Immature natural killer cell (primary cell): ENCODE measurements at regions not wholly inside any gene's neighbourhood (a gene's known extent, or its start where the extent isn't known, plus 50 kb on each side); places are given as distances from the start of the nearest gene placed in this dataset.

Experiments
- DNase-seq, 3 donors: peaks; one replicate each; pipeline ENCODE4 v3.0.0; 2022; ENCODE audit warnings: mixed read lengths in 1 of 3
- H3K27ac Mint-ChIP-seq, 6 donors: one replicate each; pipeline ENCODE4 v1.8.0; 2020; ENCODE audit warnings: mixed read lengths in 6 of 6, mild to moderate bottlenecking in 5 of 6, inconsistent platforms in 4 of 6, moderate library complexity in 3 of 6
- H3K27me3 Mint-ChIP-seq, 3 donors: one replicate each; pipeline ENCODE4 v1.8.0; 2020 to 2021; ENCODE audit warnings: low read depth in 3 of 3, mild to moderate bottlenecking in 3 of 3, mixed read lengths in 3 of 3, moderate library complexity in 3 of 3, inconsistent platforms in 1 of 3
- H3K36me3 Mint-ChIP-seq, 3 donors: one replicate each; pipeline ENCODE4 v1.8.0; 2020; ENCODE audit warnings: mixed read lengths in 3 of 3, inconsistent platforms in 2 of 3, mild to moderate bottlenecking in 2 of 3
- H3K4me1 Mint-ChIP-seq, 2 donors: one replicate each; pipeline ENCODE4 v1.8.0; 2020; ENCODE audit warnings: inconsistent platforms in 2 of 2, mild to moderate bottlenecking in 2 of 2, mixed read lengths in 2 of 2, moderate library complexity in 1 of 2
- H3K4me3 Mint-ChIP-seq, 5 donors: one replicate each; pipeline ENCODE4 v1.8.0; 2020; ENCODE audit warnings: mild to moderate bottlenecking in 5 of 5, mixed read lengths in 5 of 5, inconsistent platforms in 3 of 5, moderate library complexity in 3 of 5
- H3K9me3 Mint-ChIP-seq, 6 donors: one replicate each; pipeline ENCODE4 v1.8.0; 2020; ENCODE audit warnings: mild to moderate bottlenecking in 6 of 6, mixed read lengths in 6 of 6, inconsistent platforms in 4 of 6, moderate library complexity in 3 of 6

DNA sequence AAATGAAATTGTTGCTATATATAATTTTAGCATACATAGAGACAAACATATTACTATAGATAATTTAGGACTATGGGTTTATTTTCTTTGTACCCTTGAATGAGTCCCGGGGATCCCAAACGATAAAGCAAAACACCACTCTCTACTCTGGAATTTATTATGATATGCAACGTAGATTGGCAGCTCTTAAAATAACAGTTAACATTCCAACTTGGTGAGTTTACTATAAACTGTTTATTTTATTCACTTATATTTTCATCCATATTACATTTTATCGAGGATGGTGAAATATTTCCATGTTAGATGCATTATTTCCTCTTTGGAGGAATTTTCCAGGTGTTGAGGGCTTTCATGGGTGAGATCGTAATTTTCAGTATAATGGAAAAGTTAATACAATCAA is 138.7 kb upstream of the DGKB start:
- Mint-ChIP-seq H3K4me1 (no peaks in the 10 kb centered on the region), H3K9me3 (peaks cover 0 to 29% (median 18%) of the 10 kb centered on the region in 6 donors), H3K27ac (no peak overlapping the region), H3K27me3 (peaks cover 0 to 2% (median 0%) of the 10 kb centered on the region in 3 donors), H3K4me3 (no peak overlapping the region), H3K36me3 (no peaks in the 10 kb centered on the region)
- no peak for DNase-seq

- Mint-ChIP-seq H3K27me3 (no peaks in the 10 kb centered on the region), H3K36me3 (no peaks in the 10 kb centered on the region), H3K4me1 (no peaks in the 10 kb centered on the region), H3K9me3 (peaks cover 0 to 23% (median 16%) of the 10 kb centered on the region in 6 donors), H3K4me3 (no peak overlapping the region), H3K27ac (no peak overlapping the region)
- no peak for DNase-seq
Observed at GRCh38 chr7:15035814-15036213, 133.3 kb upstream of the DGKB start.

DNA sequence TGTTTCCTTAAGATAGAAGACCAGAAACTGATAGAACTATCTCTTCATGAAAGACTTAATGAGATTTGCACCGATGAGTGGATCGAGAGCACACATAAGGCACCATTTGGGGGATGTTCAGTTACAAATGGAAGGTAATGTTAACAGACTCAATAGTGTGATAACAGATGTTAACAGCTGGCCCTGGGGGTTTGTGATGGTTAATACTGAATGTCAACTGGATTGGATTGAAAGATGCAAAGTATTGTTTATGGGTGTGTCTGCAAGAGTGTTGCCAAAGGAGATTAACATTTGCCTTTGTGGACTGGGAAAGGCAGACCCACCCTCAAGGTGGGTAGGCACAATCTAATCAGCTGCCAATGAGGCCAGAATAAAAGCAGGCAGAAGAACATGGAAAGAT is 130.5 kb upstream of the DGKB start:
- DNase-seq: no peak
- Mint-ChIP-seq H3K36me3 (no peaks in the 10 kb centered on the region), H3K27ac (no peak overlapping the region), H3K4me3 (no peak overlapping the region), H3K9me3 (peaks cover 0 to 17% (median 10%) of the 10 kb centered on the region in 6 donors), H3K27me3 (no peaks in the 10 kb centered on the region), H3K4me1 (no peaks in the 10 kb centered on the region)

GRCh38 chr7:15018981-15019380 is 116.4 kb upstream of the DGKB start:
- no peak for DNase-seq
- Mint-ChIP-seq H3K36me3 (no peaks in the 10 kb centered on the region), H3K4me3 (no peak overlapping the region), H3K27me3 (peaks cover 0 to 3% (median 0%) of the 10 kb centered on the region in 3 donors), H3K4me1 (no peaks in the 10 kb centered on the region), H3K27ac (no peak overlapping the region), H3K9me3 (peaks cover 0 to 10% (median 3%) of the 10 kb centered on the region in 6 donors)

- no peak for DNase-seq
- H3K9me3 Mint-ChIP-seq: peaks cover 0 to 10% (median 3%) of the 10 kb centered on the region in 6 donors
- H3K4me1 Mint-ChIP-seq: no peaks in the 10 kb centered on the region
- H3K27me3 Mint-ChIP-seq: peaks cover 0 to 3% (median 0%) of the 10 kb centered on the region in 3 donors
- no peak overlapping the region for H3K4me3 Mint-ChIP-seq
- H3K27ac Mint-ChIP-seq: no peak overlapping the region
- no peaks in the 10 kb centered on the region for H3K36me3 Mint-ChIP-seq
Observed at GRCh38 chr7:15016766-15017165, 114.2 kb upstream of the DGKB start.

- H3K4me1 Mint-ChIP-seq: no peaks in the 10 kb centered on the region
- no peaks in the 10 kb centered on the region for H3K36me3 Mint-ChIP-seq
- H3K27ac Mint-ChIP-seq: no peak overlapping the region
- H3K4me3 Mint-ChIP-seq: no peak overlapping the region
- DNase-seq: no peak
- H3K27me3 Mint-ChIP-seq: peaks cover 0 to 3% (median 0%) of the 10 kb centered on the region in 3 donors
- peaks cover 0 to 11% (median 5%) of the 10 kb centered on the region in 6 donors for H3K9me3 Mint-ChIP-seq
Observed at GRCh38 chr7:15016315-15016667, 113.7 kb upstream of the DGKB start.

GRCh38 chr7:15015545-15016314 is 113.2 kb upstream of the DGKB start:
- Mint-ChIP-seq H3K4me1 (no peaks in the 10 kb centered on the region), H3K4me3 (no peak overlapping the region), H3K9me3 (peaks cover 0 to 11% (median 4%) of the 10 kb centered on the region in 6 donors), H3K27me3 (peaks cover 0 to 2% (median 0%) of the 10 kb centered on the region in 3 donors), H3K36me3 (no peaks in the 10 kb centered on the region), H3K27ac (no peak overlapping the region)
- no peak for DNase-seq

- Mint-ChIP-seq H3K27ac (no peak overlapping the region), H3K27me3 (no peaks in the 10 kb centered on the region), H3K4me1 (no peaks in the 10 kb centered on the region), H3K4me3 (no peak overlapping the region), H3K36me3 (no peaks in the 10 kb centered on the region), H3K9me3 (peaks cover 0 to 9% (median 4%) of the 10 kb centered on the region in 6 donors)
- DNase-seq: no peak
Observed at GRCh38 chr7:15012135-15012534, 109.6 kb upstream of the DGKB start.

DNA sequence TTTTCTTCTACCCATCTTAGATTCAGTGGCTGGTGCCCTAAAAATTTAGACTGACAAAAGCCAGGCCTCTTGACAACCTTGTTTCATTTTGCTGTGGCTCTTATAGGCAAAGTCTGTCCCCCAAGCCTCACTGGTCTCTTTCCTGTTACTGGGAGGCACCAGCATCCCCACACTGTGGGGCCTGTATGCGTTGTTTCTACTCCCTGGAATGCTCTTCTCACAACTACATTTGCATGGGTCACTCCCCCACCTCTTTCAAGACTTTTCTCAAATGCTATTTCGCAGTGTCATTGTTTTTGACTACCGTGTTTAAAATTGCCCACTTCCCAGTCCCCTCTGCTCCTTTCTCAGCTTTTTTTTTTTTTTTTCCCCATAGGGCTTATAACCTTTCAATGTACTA is 108.7 kb upstream of the DGKB start:
- no peak for DNase-seq
- no peak overlapping the region for H3K27ac Mint-ChIP-seq
- H3K27me3 Mint-ChIP-seq: peaks cover 0 to 2% (median 0%) of the 10 kb centered on the region in 3 donors

DNA sequence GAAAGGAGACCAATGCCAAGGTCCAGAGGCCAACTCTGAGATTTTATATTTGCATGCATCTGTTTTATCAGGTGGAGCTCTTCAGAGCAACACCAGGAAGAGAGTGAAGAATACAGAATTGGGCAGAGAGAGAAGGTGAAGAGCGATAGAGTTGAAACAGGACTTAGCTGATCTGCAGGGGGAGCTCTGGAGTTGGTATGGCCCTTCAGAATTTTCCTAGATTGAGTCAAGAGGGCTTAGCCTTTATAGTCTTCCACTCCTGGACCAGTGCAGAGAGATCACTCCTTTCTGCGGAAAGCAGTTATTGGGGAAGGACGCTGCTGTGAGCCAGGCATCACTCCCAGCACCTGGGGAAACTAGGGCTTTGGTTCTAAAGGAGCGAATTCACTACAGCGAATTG is 105.0 kb upstream of the DGKB start:
- H3K4me3 Mint-ChIP-seq: no peak overlapping the region
- H3K36me3 Mint-ChIP-seq: no peaks in the 10 kb centered on the region
- no peaks in the 10 kb centered on the region for H3K4me1 Mint-ChIP-seq
- no peak overlapping the region for H3K27ac Mint-ChIP-seq
- DNase-seq: no peak
- H3K27me3 Mint-ChIP-seq: peaks cover 0 to 2% (median 2%) of the 10 kb centered on the region in 3 donors
- peaks cover 2 to 17% (median 9%) of the 10 kb centered on the region in 6 donors for H3K9me3 Mint-ChIP-seq

More for the DNA sequence above, 108.7 kb upstream of the DGKB start:
- H3K4me3 Mint-ChIP-seq: no peak overlapping the region
- no peaks in the 10 kb centered on the region for H3K36me3 Mint-ChIP-seq
- peaks cover 0 to 9% (median 4%) of the 10 kb centered on the region in 6 donors for H3K9me3 Mint-ChIP-seq
- H3K4me1 Mint-ChIP-seq: no peaks in the 10 kb centered on the region

GRCh38 chr7:15005672-15006071 is 103.1 kb upstream of the DGKB start:
- Mint-ChIP-seq H3K27ac (no peak overlapping the region), H3K9me3 (peaks cover 0 to 13% (median 5%) of the 10 kb centered on the region in 6 donors), H3K4me3 (no peak overlapping the region), H3K27me3 (peaks cover 0 to 2% (median 2%) of the 10 kb centered on the region in 3 donors), H3K4me1 (no peaks in the 10 kb centered on the region), H3K36me3 (no peaks in the 10 kb centered on the region)
- no peak for DNase-seq

DNA sequence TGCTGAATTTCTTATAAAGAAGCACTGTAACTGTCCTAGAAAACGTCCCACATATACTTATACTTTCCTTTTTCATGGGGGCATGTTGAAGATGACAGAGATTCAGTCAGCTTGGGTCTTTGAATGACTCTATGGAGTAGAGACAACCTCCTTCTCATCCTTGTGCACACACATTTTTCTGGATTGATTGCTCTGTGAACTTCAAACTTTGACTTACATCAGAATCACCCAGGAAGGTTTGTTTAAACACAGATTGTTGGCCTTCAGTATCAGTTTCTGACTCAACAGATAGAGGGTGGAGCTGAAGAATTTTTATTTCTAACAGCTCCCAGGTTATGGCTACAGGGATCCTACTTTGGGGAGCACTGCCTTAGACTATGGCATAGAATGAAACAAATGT is 97.6 kb upstream of the DGKB start:
- peaks cover 0 to 2% (median 0%) of the 10 kb centered on the region in 3 donors for H3K27me3 Mint-ChIP-seq
- no peaks in the 10 kb centered on the region for H3K36me3 Mint-ChIP-seq
- H3K9me3 Mint-ChIP-seq: peaks cover 2 to 32% (median 13%) of the 10 kb centered on the region in 6 donors
- no peaks in the 10 kb centered on the region for H3K4me1 Mint-ChIP-seq
- no peak overlapping the region for H3K27ac Mint-ChIP-seq
- H3K4me3 Mint-ChIP-seq: no peak overlapping the region
- DNase-seq: no peak

GRCh38 chr7:14999331-14999730 is 96.8 kb upstream of the DGKB start:
- H3K27me3 Mint-ChIP-seq: no peaks in the 10 kb centered on the region
- H3K9me3 Mint-ChIP-seq: peaks cover 2 to 32% (median 13%) of the 10 kb centered on the region in 6 donors
- H3K4me1 Mint-ChIP-seq: no peaks in the 10 kb centered on the region
- H3K4me3 Mint-ChIP-seq: no peak overlapping the region
- H3K36me3 Mint-ChIP-seq: no peaks in the 10 kb centered on the region
- H3K27ac Mint-ChIP-seq: no peak overlapping the region
- DNase-seq: no peak

DNA sequence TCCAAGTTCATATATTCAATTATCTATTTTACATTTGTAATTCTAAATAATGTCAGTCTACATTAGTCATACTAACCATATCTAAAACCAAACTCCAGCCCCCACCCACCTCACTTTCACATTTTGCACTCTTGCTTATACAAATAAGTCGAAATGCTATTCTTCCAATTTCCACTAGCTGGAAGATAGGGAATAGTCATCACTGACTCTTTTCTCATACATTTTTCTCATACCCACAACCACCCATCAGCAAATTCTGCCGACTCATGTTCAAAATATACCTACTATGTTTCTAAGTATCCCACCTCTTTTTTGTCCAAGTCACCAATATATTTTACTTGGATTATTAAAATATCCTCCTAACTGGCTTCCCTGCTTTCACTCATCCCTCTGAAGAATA is 93.2 kb upstream of the DGKB start:
- H3K4me1 Mint-ChIP-seq: no peaks in the 10 kb centered on the region
- no peaks in the 10 kb centered on the region for H3K27me3 Mint-ChIP-seq
- no peaks in the 10 kb centered on the region for H3K36me3 Mint-ChIP-seq
- no peak for DNase-seq
- no peak overlapping the region for H3K27ac Mint-ChIP-seq
- H3K4me3 Mint-ChIP-seq: no peak overlapping the region
- H3K9me3 Mint-ChIP-seq: peaks cover 2 to 25% (median 9%) of the 10 kb centered on the region in 6 donors

DNA sequence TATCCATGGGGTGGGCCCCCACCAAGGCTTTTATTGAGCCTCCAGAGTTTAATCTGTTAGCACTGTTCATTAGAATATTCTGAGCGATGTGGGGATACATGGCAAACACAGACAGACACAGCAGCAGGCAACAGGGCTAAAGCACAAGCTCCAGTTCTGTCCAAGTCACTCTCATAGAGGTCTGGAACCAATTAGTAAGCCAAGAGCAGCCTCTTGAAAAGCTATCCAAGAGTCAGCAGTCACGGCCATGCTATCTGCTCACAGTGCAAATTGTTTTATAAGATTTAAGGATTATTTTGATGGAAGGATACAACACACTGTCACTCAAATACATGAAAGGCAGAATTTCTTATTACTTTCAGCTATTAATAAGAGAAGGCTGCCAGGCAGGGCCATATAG is 86.4 kb upstream of the DGKB start:
- H3K36me3 Mint-ChIP-seq: no peaks in the 10 kb centered on the region
- H3K4me1 Mint-ChIP-seq: no peaks in the 10 kb centered on the region
- DNase-seq: no peak
- H3K27ac Mint-ChIP-seq: no peak overlapping the region
- H3K9me3 Mint-ChIP-seq: peaks cover 0 to 25% (median 12%) of the 10 kb centered on the region in 6 donors
- H3K27me3 Mint-ChIP-seq: peaks cover 0 to 2% (median 0%) of the 10 kb centered on the region in 3 donors
- no peak overlapping the region for H3K4me3 Mint-ChIP-seq
